Left cardiac atrium (tissue), 4 donors: ENCODE measurements at regions not wholly inside any gene's neighbourhood (a gene's known extent, or its start where the extent isn't known, plus 50 kb on each side); places are given as distances from the start of the nearest gene placed in this dataset.

Source experiments
- ATAC-seq, 2 donors: fragments of 200-7000 bp; cut with Tn5 transposase; one replicate each; pipeline ENCODE4 v1.9.1; 2020; ENCODE audit warnings: mild to moderate bottlenecking in 2 of 2, moderate library complexity in 2 of 2
- DNase-seq: peaks from one replicate; pipeline ENCODE4 v3.0.0-alpha.2; 2020
- intact Hi-C, 2 donors: fragments of 100-400 bp; cut with DNase I; formaldehyde crosslinking; loops; one replicate each; pipeline versions ENCODE4 v1.14.1 to v1.15.1; 2022 to 2023
- donor health status: DM: no; HTN: yes; CAD: no.
- donor health status: DM: no; HTN: yes; CAD: no; lungs with severe emphysema.
- donor health status: DM: yes; HTN: yes; CAD: no.
- donor health status: Dilated cardiomyopathy.

GRCh38 chr14:101454229-101454628 lies 107.1 kb upstream of the DIO3 start:
- DNase-seq, result no peak
- intact Hi-C loops, result no loop called here
- ATAC-seq, result no peak

GRCh38 chr14:101456246-101457175 lies 104.8 kb upstream of the DIO3 start:
- intact Hi-C loops, result no loop called here
- ATAC-seq (no peak), DNase-seq (no peak)

- intact Hi-C loops, result no loop called here
- DNase-seq (no peak), ATAC-seq (no peak)
Observed at GRCh38 chr14:101457301-101457935, 103.9 kb upstream of the DIO3 start.

GRCh38 chr14:101457936-101458740 lies 103.2 kb upstream of the DIO3 start:
- no peak for DNase-seq
- ATAC-seq, result peak in 1 of 2 donors; percentile 20
- intact Hi-C loops, result no loop called here

- intact Hi-C loops, result no loop called here
- ATAC-seq, result peak in 1 of 2 donors; percentile 7
- DNase-seq, result no peak
Observed at GRCh38 chr14:101458741-101459550, 102.3 kb upstream of the DIO3 start.

- ATAC-seq (no peak), DNase-seq (no peak)
- intact Hi-C loops, result no loop called here
Observed at GRCh38 chr14:101459551-101459900, 101.8 kb upstream of the DIO3 start.

DNA sequence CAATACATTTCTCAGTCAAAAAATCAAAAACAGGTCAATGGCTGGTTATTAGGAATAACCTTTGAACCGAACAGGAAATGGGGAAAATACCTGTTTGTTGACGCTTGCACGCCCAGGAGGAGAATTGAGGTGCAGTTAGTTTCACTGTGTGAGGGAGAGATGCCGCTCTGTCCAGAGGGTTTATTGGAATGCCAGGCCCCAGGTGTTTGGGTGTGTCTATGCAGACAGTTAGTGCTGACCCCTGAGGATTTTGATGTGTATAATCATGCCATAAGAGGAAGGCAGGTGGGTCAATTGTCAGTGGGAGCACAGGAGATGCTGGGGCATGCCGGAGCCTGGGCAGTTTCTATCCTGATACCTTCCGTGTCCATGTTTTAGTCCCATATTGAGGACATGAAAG lies 100.8 kb upstream of the DIO3 start:
- DNase-seq (no peak), ATAC-seq (no peak)
- intact Hi-C loops, result no loop called here

DNA sequence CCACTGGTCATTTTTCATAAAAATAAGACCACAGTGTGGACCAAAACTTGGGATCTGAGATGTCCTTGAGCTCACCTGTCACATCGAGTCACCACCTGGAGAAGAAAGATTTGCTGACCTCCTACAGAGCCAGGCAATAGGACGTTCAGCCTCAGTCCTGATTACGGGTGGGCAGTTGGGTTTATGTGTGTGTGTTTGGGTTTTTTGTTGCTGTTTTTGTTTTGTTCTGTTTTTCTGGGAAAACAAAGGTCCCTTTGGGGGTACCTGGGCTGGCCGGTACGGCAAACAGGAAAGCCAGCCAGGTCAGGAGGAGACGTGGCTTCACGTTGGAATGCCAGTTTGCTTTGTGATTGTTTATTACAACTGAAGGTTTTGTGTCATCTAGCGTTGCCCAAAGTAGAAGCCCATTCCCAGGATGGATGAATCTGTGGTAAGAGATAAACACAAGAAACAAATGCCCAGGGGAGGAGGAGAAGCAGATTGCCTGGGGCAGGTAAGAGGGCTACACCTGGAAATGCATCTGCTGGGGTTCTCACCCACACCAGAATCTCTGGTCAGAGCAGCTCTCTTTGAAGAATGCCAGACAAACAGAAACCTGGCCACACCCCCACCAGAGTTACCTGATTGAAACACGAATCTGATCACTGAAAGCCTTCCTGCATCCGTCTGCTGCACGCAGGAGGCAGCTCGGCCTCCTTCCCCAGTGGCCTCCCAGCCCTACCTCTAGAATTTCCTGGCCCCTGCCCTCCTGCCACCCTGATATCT lies 100.1 kb upstream of the DIO3 start:
- no peak for DNase-seq
- intact Hi-C loops, result no loop called here
- no peak for ATAC-seq

DNA sequence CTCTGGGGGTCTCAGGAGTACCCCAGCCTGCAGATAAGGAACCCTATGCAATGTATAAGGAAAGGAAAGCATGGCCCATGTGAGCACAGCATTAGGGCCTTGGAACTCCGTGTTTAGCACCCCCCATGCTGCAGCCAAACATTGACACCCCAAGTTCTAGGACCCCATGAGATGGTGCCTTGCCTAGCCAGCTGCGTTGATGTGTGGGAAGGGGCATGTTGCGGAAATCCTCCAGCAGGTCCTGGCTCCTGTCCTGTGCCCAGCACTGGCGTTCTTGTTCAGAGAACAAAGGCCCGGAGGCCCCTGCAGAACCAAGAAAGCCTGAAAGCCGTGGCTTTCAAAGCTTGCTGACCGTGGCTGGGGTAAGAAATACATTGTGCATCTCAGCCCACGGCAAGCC lies 99.4 kb upstream of the DIO3 start:
- DNase-seq, result no peak
- ATAC-seq, result no peak
- intact Hi-C loops, result no loop called here

DNA sequence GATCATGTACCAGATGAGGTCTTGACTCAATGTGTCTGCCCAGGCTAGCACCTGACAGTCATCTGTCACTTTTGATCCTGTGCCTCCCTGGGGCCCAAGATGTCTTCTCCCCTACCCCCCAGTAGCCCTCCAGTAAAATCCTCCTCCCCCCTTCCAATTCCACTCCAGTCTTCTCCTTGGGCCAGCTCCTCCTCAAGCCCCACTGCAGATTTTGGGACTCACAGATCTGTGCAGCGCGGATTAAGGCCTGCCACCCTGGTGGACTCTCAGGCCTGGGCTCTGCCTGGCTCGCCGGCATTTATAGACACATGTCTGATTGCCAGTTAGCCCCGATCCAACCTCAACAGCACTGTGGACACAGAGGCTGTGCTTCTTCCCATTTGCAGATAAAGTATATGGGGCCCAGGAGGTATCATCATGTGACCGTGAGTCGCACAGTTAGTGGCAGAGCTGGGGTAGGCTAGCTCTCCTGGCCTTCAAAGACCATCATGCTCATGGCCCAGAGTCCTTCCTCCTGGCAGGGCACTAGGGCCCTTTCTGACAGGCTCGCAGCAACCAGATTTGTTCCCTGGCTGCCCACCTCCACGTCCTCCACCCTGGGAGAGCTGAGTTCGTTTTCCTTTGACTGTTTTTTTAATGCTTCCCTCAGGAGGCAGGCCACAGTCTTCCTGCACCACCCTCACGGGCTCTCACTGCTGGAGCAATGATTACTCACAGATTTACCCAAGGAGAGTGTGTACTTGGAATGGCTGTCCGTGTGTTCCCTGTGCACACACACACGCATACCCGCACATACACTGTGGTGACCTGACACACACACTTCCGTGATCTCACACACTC lies 98.3 kb upstream of the DIO3 start:
- no peak for DNase-seq
- ATAC-seq, result no peak
- intact Hi-C loops, result no loop called here

DNA sequence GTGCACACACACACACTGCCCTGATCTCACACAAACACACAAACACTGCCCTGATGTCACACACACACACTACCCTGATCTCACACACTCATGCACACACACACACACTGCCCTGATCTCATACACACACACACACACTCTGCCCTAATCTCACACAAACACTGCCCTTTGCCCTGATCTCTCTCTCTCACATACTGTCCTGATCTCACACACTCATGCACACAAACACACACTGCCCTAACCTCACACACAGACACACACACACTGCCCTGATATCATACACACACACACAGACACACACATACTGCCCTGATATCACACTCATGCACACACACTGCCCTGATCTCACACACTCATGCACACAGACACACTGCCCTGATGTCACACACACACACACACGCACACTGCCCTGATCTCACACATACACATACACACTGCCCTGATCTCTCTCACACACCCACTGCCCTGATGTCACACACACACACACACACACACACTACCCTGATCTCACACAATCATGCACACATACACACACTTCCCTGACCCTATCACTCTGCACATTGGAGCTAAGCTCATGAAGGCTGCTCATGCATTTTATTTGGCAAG lies 97.6 kb upstream of the DIO3 start:
- ATAC-seq, result no peak
- intact Hi-C loops, result no loop called here
- no peak for DNase-seq

GRCh38 chr14:101464310-101464983 lies 96.8 kb upstream of the DIO3 start:
- intact Hi-C loops, result no loop called here
- DNase-seq (no peak), ATAC-seq (no peak)

- no peak for DNase-seq
- intact Hi-C loops, result no loop called here
Observed at GRCh38 chr14:101464984-101465794, 96.1 kb upstream of the DIO3 start.

DNA sequence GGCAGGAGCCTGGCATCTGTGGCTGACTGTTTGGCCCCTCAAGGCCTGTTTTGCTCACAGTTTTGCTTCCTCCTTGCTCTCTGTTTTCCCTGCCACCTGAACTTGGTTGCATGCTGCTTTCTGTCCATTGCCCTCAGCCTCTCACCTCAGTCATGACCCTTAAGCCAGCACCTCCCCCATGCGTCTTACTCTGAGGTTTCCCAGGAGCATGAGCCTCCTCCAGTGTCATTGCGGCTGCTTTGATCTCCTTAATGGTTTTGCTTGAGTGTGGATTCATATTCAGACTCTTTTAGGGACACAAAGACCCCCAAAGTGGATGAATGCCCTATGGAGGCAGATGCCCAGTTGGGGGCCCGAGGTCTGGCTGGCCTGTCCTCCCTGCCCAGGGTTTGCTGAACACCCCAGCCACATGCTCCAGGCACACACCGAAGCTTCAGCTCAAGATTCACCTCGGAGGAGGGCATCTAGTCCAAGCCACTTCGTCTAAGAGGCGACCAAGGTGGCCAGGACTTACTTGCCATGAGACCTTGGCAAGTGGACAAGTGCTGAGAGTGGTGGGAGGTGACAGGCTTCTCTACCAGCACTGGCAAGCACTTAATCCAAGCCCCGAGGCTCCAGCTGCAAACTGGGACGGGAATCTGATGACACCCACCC lies 95.4 kb upstream of the DIO3 start:
- ATAC-seq (no peak), DNase-seq (no peak)
- intact Hi-C loops, result no loop called here

More at GRCh38 chr14:101464984-101465794, 96.1 kb upstream of the DIO3 start:
- ATAC-seq, result no peak

DNA sequence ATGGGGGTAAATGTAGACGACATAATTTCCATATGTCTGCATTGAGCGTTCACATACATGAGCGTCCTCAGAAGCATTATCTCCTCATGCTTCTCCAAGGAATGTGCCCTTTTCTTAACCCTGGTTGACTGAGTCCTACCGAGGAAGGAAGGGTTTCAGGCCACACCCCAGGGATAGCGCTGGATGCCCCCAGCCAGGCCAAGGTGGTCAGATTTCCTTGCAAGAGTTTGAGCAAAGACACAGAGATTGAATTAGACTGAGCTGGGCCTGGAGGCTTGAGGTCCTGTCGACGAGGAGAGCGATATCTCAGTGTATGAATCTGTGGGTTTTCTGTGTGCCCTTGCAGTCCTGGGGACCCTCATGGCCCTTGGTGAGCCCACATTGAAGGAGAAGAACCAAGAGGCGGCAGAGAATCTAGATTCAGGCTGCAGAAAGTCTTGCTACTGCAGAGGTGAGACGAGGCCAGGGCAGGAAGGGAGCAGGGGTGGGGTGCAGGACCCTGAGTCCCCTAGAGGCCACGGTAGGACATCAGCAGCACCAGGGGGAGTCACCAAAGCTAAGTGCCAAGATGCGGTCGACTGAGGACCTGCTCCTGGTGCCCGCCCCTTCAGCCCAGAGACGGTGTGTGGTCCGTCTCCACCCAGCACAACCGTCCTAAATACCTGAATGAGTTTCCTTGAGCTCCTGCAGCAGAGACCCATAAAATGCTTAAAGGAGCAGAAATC lies 94.7 kb upstream of the DIO3 start:
- ATAC-seq, result no peak
- no peak for DNase-seq
- intact Hi-C loops, result no loop called here
